DND-41 (cell line): ENCODE measurements at regions not wholly inside any gene's neighbourhood (a gene's known extent, or its start where the extent isn't known, plus 50 kb on each side); places are given as distances from the start of the nearest gene placed in this dataset.

ENCODE experiments used
- CTCF ChIP-seq: IDR thresholded peaks from 2 replicates; pipeline ENCODE4 v1.5.1; 2012; ENCODE audit warnings: borderline replicate concordance, low read length, moderate library complexity, mild to moderate bottlenecking; ENCODE audit not compliant: poor library complexity, severe bottlenecking; ENCODE audit errors: extremely low read depth
- EZH2 ChIP-seq: IDR thresholded peaks from 3 replicates; pipeline ENCODE4 v1.6.1; 2012; ENCODE audit warnings: borderline replicate concordance, low read depth, mild to moderate bottlenecking, moderate library complexity, low read length, inconsistent platforms; ENCODE audit not compliant: severe bottlenecking

GRCh38 chr9:708551-709432 is 132.7 kb upstream of the DMRT1 start:
- TF ChIP-seq EZH2 (no peak), CTCF (no peak)
